HEK293 (cell line): ENCODE measurements at regions not wholly inside any gene's neighbourhood (a gene's known extent, or its start where the extent isn't known, plus 50 kb on each side); places are given as distances from the start of the nearest gene placed in this dataset.

ENCODE experiments used
- CTCF ChIA-PET: fragments of 350-600 bp; formaldehyde crosslinking; extraction: SDS; loops from one replicate; lab custom pipeline; 2021; ENCODE audit warnings: antibody characterized with exemption; lab: Yijun Ruan, JAX
- POLR2A ChIA-PET: fragments of 300-600 bp; formaldehyde crosslinking; extraction: SDS; loops from one replicate; lab custom pipeline; 2020; ENCODE audit warnings: antibody characterized with exemption, inconsistent platforms; lab: Yijun Ruan, JAX
- H3K27ac ChIP-seq: fragments of 200-500 bp; sonication (Bioruptor generic); 2 replicates; pipeline ENCODE4 v1.5.1; 2014; ENCODE audit warnings: low read depth, low read length, control low read depth, inconsistent platforms; ENCODE audit errors: extremely low read depth
- H3K36me3 ChIP-seq, 2 experiments: fragments of 200-500 bp in 1 of 2; sonication (Bioruptor generic) in 1 of 2; 1 replicate in 1 of 2; 2 replicates in 1 of 2; pipeline ENCODE4 v1.5.1; 2014 to 2017; ENCODE audit warnings: inconsistent platforms in 2 of 2, low read length in 2 of 2; ENCODE audit not compliant: control insufficient read depth in 2 of 2, insufficient read depth in 1 of 2
- H3K4me1 ChIP-seq: fragments of 200-500 bp; sonication (Bioruptor generic); 2 replicates; pipeline ENCODE4 v1.5.1; 2014; ENCODE audit warnings: mild to moderate bottlenecking, low read length, inconsistent platforms; ENCODE audit not compliant: control insufficient read depth, insufficient read depth
- H3K4me3 ChIP-seq: 2 replicates; pipeline ENCODE4 v1.5.1; 2011; ENCODE audit warnings: low read depth, mild to moderate bottlenecking, control low read depth, low read length, moderate library complexity
- H3K9me3 ChIP-seq: fragments of 200-500 bp; sonication (Bioruptor generic); 2 replicates; pipeline ENCODE4 v1.5.1; 2014; ENCODE audit warnings: low read depth, low read length, inconsistent platforms; ENCODE audit not compliant: control insufficient read depth, insufficient read depth
- FEZF1 ChIP-seq: fragments of 450-650 bp; formaldehyde crosslinking; IDR thresholded peaks from 2 replicates; pipeline ENCODE4 v1.5.1; 2016; ENCODE audit warnings: missing biosample characterization, missing genetic modification characterization
- SETDB1 ChIP-seq: IDR thresholded peaks from one replicate; pipeline ENCODE4 v1.6.1; 2017; ENCODE audit warnings: mild to moderate bottlenecking, low read length, moderate library complexity, mixed read lengths; ENCODE audit not compliant: insufficient read length
- TRIM28 ChIP-seq: IDR thresholded peaks from 2 replicates; pipeline ENCODE4 v1.6.1; 2011; ENCODE audit warnings: low read length, control low read depth, borderline replicate concordance
- ZNF114 ChIP-seq: fragments of 450-650 bp; formaldehyde crosslinking; IDR thresholded peaks from 2 replicates; pipeline ENCODE4 v1.5.0; 2017; ENCODE audit warnings: missing biosample characterization, missing genetic modification characterization
- ZNF2 ChIP-seq: fragments of 450-650 bp; formaldehyde crosslinking; IDR thresholded peaks from 2 replicates; pipeline ENCODE4 v1.5.1; 2016; ENCODE audit warnings: missing biosample characterization, missing genetic modification characterization
- ZNF202 ChIP-seq: fragments of 450-650 bp; formaldehyde crosslinking; IDR thresholded peaks from 2 replicates; pipeline ENCODE4 v1.5.1; 2016; ENCODE audit warnings: missing biosample characterization, missing genetic modification characterization, borderline replicate concordance
- ZNF23 ChIP-seq: fragments of 450-650 bp; formaldehyde crosslinking; IDR thresholded peaks from 2 replicates; pipeline ENCODE4 v1.5.1; 2016; ENCODE audit warnings: missing biosample characterization, missing genetic modification characterization, borderline replicate concordance
- ZNF530 ChIP-seq: fragments of 450-650 bp; formaldehyde crosslinking; IDR thresholded peaks from 2 replicates; pipeline ENCODE4 v1.5.1; 2016; ENCODE audit warnings: low read depth, missing biosample characterization, missing genetic modification characterization
- ZNF626 ChIP-seq: fragments of 450-650 bp; sonication (Bioruptor Pico); formaldehyde crosslinking; IDR thresholded peaks from 2 replicates; pipeline ENCODE4 v1.5.1; 2018; ENCODE audit warnings: missing biosample characterization, missing genetic modification characterization, inconsistent platforms
- ZNF658 ChIP-seq: fragments of 450-650 bp; formaldehyde crosslinking; IDR thresholded peaks from 2 replicates; pipeline ENCODE4; 2016; ENCODE audit warnings: missing biosample characterization, missing genetic modification characterization
- ZNF660 ChIP-seq: fragments of 450-650 bp; IDR thresholded peaks from 2 replicates; pipeline ENCODE4 v1.5.1; 2018; ENCODE audit warnings: missing biosample characterization, mild to moderate bottlenecking, missing genetic modification characterization
- ZNF707 ChIP-seq: fragments of 450-650 bp; formaldehyde crosslinking; IDR thresholded peaks from 2 replicates; pipeline ENCODE4 v1.5.1; 2016; ENCODE audit warnings: missing biosample characterization, missing genetic modification characterization
- ZNF747 ChIP-seq: fragments of 450-650 bp; formaldehyde crosslinking; IDR thresholded peaks from 2 replicates; pipeline ENCODE4 v1.5.1; 2016; ENCODE audit warnings: missing biosample characterization, missing genetic modification characterization
- ZNF837 ChIP-seq: fragments of 450-650 bp; formaldehyde crosslinking; IDR thresholded peaks from 2 replicates; pipeline ENCODE4 v1.5.1; 2016; ENCODE audit warnings: missing biosample characterization, missing genetic modification characterization
- ZXDB ChIP-seq: fragments of 450-650 bp; formaldehyde crosslinking; IDR thresholded peaks from 2 replicates; pipeline ENCODE4 v1.5.1; 2016; ENCODE audit warnings: missing biosample characterization, missing genetic modification characterization
- TF ChIP-seq, protein P1 (sequence below): fragments of 450-650 bp; formaldehyde crosslinking; conservative IDR thresholded peaks from 2 replicates; pipeline ENCODE4 v1.5.1; 2016; ENCODE audit warnings: low read depth, missing biosample characterization, missing genetic modification characterization
- TF ChIP-seq, protein P2 (sequence below): fragments of 450-650 bp; formaldehyde crosslinking; IDR thresholded peaks from 2 replicates; pipeline ENCODE4 v1.5.1; 2016; ENCODE audit warnings: missing biosample characterization, missing genetic modification characterization
- TF ChIP-seq, protein P3 (sequence below): fragments of 450-650 bp; formaldehyde crosslinking; IDR thresholded peaks from 2 replicates; pipeline ENCODE4 v1.5.1; 2017; ENCODE audit warnings: missing biosample characterization, missing genetic modification characterization

- Histone ChIP-seq H3K4me1 (no peaks in the 10 kb centered on the region), H3K36me3 (no peaks in the 10 kb centered on the region), H3K9me3 (no peaks in the 10 kb centered on the region), H3K27ac (no peak overlapping the region), H3K4me3 (no peak overlapping the region)
- CTCF ChIA-PET = no interaction called here
- TF ChIP-seq SETDB1 (peak; percentile 77), ZNF660 (tag by site-specific recombination) (no peak), TRIM28 (peak; percentile 97; the same call in 1 of the 2 replicates)
- TF ChIP-seq, all 188 proteins: peak for 2
- POLR2A ChIA-PET = no interaction called here
Observed at GRCh38 chr13:85163063-85163462, 636.2 kb downstream of the SLITRK6 start.

DNA sequence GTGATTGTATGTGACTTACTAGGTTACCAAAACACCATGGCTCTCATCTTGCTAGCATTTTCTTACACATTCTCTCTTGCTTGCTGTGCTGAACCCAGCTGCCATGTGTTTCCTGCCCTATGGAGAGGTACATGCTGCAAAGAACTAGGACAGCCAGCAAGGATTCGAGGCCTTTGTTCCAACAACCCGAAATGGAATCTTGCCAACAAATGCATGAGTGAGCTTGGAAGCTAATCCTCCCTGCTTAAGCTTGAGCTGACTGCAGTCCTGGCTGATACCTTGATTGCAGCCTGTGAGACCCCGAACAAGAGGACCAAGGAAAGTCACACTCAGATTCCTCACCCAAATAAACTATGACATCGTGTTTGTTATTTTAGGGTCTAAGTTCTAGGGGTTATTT, 651.2 kb downstream of the SLITRK6 start:
- TF ChIP-seq ZNF837 (tag by site-specific recombination) (no peak), ZNF114 (tag by site-specific recombination) (no peak), ZNF530 (tag by site-specific recombination) (no peak), ZNF23 (tag by site-specific recombination) (no peak), ZNF626 (tag by site-specific recombination) (no peak), ZNF707 (no peak), ZNF747 (no peak), ZNF2 (tag by site-specific recombination) (no peak), ZNF658 (tag by site-specific recombination) (no peak), ZNF202 (no peak), ZXDB (tag by site-specific recombination) (no peak), FEZF1 (tag by site-specific recombination) (no peak)
- TF ChIP-seq, protein P1, sequence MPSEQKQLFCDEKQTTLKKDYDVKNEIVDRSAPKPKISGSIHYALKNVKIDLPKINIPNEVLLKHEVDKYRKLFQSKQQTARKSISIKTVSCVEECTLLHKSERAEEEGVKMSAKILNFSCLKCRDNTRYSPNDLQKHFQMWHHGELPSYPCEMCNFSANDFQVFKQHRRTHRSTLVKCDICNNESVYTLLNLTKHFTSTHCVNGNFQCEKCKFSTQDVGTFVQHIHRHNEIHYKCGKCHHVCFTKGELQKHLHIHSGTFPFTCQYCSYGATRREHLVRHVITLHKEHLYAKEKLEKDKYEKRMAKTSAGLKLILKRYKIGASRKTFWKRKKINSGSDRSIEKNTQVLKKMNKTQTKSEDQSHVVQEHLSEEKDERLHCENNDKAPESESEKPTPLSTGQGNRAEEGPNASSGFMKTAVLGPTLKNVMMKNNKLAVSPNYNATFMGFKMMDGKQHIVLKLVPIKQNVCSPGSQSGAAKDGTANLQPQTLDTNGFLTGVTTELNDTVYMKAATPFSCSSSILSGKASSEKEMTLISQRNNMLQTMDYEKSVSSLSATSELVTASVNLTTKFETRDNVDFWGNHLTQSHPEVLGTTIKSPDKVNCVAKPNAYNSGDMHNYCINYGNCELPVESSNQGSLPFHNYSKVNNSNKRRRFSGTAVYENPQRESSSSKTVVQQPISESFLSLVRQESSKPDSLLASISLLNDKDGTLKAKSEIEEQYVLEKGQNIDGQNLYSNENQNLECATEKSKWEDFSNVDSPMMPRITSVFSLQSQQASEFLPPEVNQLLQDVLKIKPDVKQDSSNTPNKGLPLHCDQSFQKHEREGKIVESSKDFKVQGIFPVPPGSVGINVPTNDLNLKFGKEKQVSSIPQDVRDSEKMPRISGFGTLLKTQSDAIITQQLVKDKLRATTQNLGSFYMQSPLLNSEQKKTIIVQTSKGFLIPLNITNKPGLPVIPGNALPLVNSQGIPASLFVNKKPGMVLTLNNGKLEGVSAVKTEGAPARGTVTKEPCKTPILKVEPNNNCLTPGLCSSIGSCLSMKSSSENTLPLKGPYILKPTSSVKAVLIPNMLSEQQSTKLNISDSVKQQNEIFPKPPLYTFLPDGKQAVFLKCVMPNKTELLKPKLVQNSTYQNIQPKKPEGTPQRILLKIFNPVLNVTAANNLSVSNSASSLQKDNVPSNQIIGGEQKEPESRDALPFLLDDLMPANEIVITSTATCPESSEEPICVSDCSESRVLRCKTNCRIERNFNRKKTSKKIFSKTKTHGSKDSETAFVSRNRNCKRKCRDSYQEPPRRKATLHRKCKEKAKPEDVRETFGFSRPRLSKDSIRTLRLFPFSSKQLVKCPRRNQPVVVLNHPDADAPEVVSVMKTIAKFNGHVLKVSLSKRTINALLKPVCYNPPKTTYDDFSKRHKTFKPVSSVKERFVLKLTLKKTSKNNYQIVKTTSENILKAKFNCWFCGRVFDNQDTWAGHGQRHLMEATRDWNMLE (tag by site-specific recombination) = no peak
- TF ChIP-seq, protein P2, sequence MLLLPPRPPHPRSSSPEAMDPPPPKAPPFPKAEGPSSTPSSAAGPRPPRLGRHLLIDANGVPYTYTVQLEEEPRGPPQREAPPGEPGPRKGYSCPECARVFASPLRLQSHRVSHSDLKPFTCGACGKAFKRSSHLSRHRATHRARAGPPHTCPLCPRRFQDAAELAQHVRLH (tag by site-specific recombination) = no peak
- TF ChIP-seq, protein P3, sequence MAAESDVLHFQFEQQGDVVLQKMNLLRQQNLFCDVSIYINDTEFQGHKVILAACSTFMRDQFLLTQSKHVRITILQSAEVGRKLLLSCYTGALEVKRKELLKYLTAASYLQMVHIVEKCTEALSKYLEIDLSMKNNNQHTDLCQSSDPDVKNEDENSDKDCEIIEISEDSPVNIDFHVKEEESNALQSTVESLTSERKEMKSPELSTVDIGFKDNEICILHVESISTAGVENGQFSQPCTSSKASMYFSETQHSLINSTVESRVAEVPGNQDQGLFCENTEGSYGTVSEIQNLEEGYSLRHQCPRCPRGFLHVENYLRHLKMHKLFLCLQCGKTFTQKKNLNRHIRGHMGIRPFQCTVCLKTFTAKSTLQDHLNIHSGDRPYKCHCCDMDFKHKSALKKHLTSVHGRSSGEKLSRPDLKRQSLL = no peak
- H3K9me3 ChIP-seq = no peaks in the 10 kb centered on the region
- ChIA-PET POLR2A (no interaction called here), CTCF (no interaction called here)
- H3K27ac ChIP-seq = no peak overlapping the region
- no peaks in the 10 kb centered on the region for H3K36me3 ChIP-seq
- H3K4me1 ChIP-seq = no peaks in the 10 kb centered on the region
- no peak overlapping the region for H3K4me3 ChIP-seq
